Natural killer cell (primary cell): ENCODE measurements at regions not wholly inside any gene's neighbourhood (a gene's known extent, or its start where the extent isn't known, plus 50 kb on each side); places are given as distances from the start of the nearest gene placed in this dataset.

Experiments used
- ATAC-seq, 3 donors: fragments of 150-1000 bp in 2 of 3; fragments of 200-7000 bp in 1 of 3; cut with Tn5 transposase; 1 replicate in 1 of 3; 2 replicates in 2 of 3; pipeline ENCODE4 v1.10.0; 2021; ENCODE audit warnings: mild to moderate bottlenecking in 2 of 3, moderate library complexity in 2 of 3
- DNase-seq, 2 donors: peaks; one replicate each; pipeline versions ENCODE4 v3.0.0 to v3.0.0-alpha.2; 2013 to 2021; ENCODE audit warnings: mixed read lengths in 1 of 2
- H3K27ac ChIP-seq: one replicate; pipeline ENCODE4 v1.5.1; 2013; ENCODE audit warnings: mild to moderate bottlenecking, low read length
- H3K27me3 ChIP-seq: one replicate; pipeline ENCODE4 v1.6.1; 2013; ENCODE audit warnings: low read length; ENCODE audit not compliant: control insufficient read depth, insufficient read depth
- H3K36me3 ChIP-seq: one replicate; pipeline ENCODE4 v1.6.1; 2013; ENCODE audit warnings: low read length; ENCODE audit not compliant: control insufficient read depth, insufficient read depth
- H3K4me1 ChIP-seq: one replicate; pipeline ENCODE4 v1.6.1; 2013; ENCODE audit warnings: low read length; ENCODE audit not compliant: control insufficient read depth, insufficient read depth
- H3K4me3 ChIP-seq: one replicate; pipeline ENCODE4 v1.5.1; 2013; ENCODE audit warnings: low read length
- H3K9me3 ChIP-seq: one replicate; pipeline ENCODE4 v1.6.1; 2013; ENCODE audit warnings: low read length; ENCODE audit not compliant: control insufficient read depth, insufficient read depth
- H3K27ac Mint-ChIP-seq, 2 donors: one replicate each; pipeline ENCODE4 v1.8.0; 2022; ENCODE audit warnings: mild to moderate bottlenecking in 2 of 2, mixed read lengths in 2 of 2, moderate library complexity in 1 of 2
- H3K27me3 Mint-ChIP-seq, 2 donors: one replicate each; pipeline ENCODE4 v1.8.0; 2022; ENCODE audit warnings: low read depth in 2 of 2, mixed read lengths in 2 of 2
- H3K36me3 Mint-ChIP-seq: one replicate; pipeline ENCODE4 v1.8.0; 2022; ENCODE audit warnings: mixed read lengths
- H3K4me1 Mint-ChIP-seq, 2 donors: one replicate each; pipeline ENCODE4 v1.8.0; 2022; ENCODE audit warnings: mixed read lengths in 2 of 2
- H3K4me3 Mint-ChIP-seq: one replicate; pipeline ENCODE4 v1.8.0; 2022; ENCODE audit warnings: mild to moderate bottlenecking, moderate library complexity, mixed read lengths
- H3K9me3 Mint-ChIP-seq, 2 donors: one replicate each; pipeline ENCODE4 v1.8.0; 2022; ENCODE audit warnings: mixed read lengths in 2 of 2
- WGBS: methylation state at CpG from one replicate; pipeline ENCODE4 v1.1.7; 2013; ENCODE audit warnings: missing lambda C conversion rate; ENCODE audit not compliant: insufficient coverage; 5-methylcytosine and 5-hydroxymethylcytosine counted together
- intact Hi-C: fragments of 100-400 bp; cut with micrococcal nuclease; formaldehyde crosslinking; loops from one replicate; pipeline ENCODE4 v1.14.2; 2022
- TF ChIP-seq, protein P1 (sequence below): fragments of 200-600 bp; IDR thresholded peaks from one replicate; pipeline ENCODE4 v1.8.0; 2022; ENCODE audit warnings: antibody characterized with exemption

DNA sequence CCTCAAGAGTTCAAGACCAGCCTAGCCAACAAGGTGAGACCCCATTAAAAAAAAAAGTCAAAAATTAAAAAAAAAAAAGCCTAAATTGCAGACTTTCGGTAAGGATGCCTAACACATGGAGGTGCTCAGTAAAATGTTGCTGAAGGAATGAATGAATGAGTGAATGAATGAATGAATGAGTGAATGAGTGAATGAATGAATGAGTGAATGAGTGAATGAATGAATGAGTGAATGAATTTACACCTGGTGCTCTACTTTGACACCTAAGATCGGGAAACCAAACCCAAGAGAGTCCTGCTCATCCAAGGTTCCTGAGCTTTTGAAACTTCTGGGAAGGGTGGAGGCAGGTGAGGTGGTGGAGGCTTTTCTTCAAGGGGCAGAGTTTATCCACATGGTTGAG, 112.2 kb upstream of the LHX1 start:
- Mint-ChIP-seq H3K4me1 (no peaks in the 10 kb centered on the region), H3K27me3 (peaks cover 26 to 36% of the 10 kb centered on the region in 2 donors), H3K4me3 (no peak overlapping the region), H3K9me3 (no peaks in the 10 kb centered on the region), H3K27ac (no peak overlapping the region), H3K36me3 (no peaks in the 10 kb centered on the region)
- Histone ChIP-seq H3K4me3 (no peak overlapping the region), H3K36me3 (no peaks in the 10 kb centered on the region), H3K27ac (no peak overlapping the region), H3K4me1 (no peaks in the 10 kb centered on the region), H3K9me3 (no peaks in the 10 kb centered on the region), H3K27me3 (peaks cover 3% of the 10 kb centered on the region)
- no peak for ATAC-seq
- TF ChIP-seq, protein P1, sequence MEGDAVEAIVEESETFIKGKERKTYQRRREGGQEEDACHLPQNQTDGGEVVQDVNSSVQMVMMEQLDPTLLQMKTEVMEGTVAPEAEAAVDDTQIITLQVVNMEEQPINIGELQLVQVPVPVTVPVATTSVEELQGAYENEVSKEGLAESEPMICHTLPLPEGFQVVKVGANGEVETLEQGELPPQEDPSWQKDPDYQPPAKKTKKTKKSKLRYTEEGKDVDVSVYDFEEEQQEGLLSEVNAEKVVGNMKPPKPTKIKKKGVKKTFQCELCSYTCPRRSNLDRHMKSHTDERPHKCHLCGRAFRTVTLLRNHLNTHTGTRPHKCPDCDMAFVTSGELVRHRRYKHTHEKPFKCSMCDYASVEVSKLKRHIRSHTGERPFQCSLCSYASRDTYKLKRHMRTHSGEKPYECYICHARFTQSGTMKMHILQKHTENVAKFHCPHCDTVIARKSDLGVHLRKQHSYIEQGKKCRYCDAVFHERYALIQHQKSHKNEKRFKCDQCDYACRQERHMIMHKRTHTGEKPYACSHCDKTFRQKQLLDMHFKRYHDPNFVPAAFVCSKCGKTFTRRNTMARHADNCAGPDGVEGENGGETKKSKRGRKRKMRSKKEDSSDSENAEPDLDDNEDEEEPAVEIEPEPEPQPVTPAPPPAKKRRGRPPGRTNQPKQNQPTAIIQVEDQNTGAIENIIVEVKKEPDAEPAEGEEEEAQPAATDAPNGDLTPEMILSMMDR, result no peak
- WGBS, result 93% methylated on average over 2 of the region's 2 CpGs
- intact Hi-C loops, result no loop called here
- no peak for DNase-seq

- ATAC-seq, result no peak
- Mint-ChIP-seq H3K27me3 (peaks cover 26 to 36% of the 10 kb centered on the region in 2 donors), H3K4me1 (no peaks in the 10 kb centered on the region), H3K36me3 (no peaks in the 10 kb centered on the region), H3K9me3 (no peaks in the 10 kb centered on the region), H3K27ac (no peak overlapping the region), H3K4me3 (no peak overlapping the region)
- Histone ChIP-seq H3K4me3 (no peak overlapping the region), H3K27ac (no peak overlapping the region), H3K4me1 (no peaks in the 10 kb centered on the region), H3K9me3 (no peaks in the 10 kb centered on the region), H3K36me3 (no peaks in the 10 kb centered on the region), H3K27me3 (peaks cover 3% of the 10 kb centered on the region)
- WGBS, result 67% methylated on average over 8 of the region's 8 CpGs
- DNase-seq, result no peak
- TF ChIP-seq, protein P1, result no peak
- intact Hi-C loops, result no loop called here
Observed at GRCh38 chr17:36825521-36825920, 111.8 kb upstream of the LHX1 start.

- Histone ChIP-seq H3K27ac (no peak overlapping the region), H3K36me3 (no peaks in the 10 kb centered on the region), H3K27me3 (peaks cover 3% of the 10 kb centered on the region), H3K9me3 (no peaks in the 10 kb centered on the region), H3K4me1 (no peaks in the 10 kb centered on the region), H3K4me3 (no peak overlapping the region)
- Mint-ChIP-seq H3K4me1 (no peaks in the 10 kb centered on the region), H3K27me3 (peaks cover 24 to 35% of the 10 kb centered on the region in 2 donors), H3K36me3 (no peaks in the 10 kb centered on the region), H3K9me3 (no peaks in the 10 kb centered on the region), H3K4me3 (no peak overlapping the region), H3K27ac (no peak overlapping the region)
- ATAC-seq, result no peak
- TF ChIP-seq, protein P1, result no peak
- intact Hi-C loops, result no loop called here
- 52% methylated on average over 9 of the region's 9 CpGs for WGBS
- DNase-seq, result no peak
Observed at GRCh38 chr17:36825951-36826350, 111.3 kb upstream of the LHX1 start.

GRCh38 chr17:36827081-36827480, 110.2 kb upstream of the LHX1 start:
- no peak overlapping the region for H3K4me3 Mint-ChIP-seq
- TF ChIP-seq, protein P1, result no peak
- H3K27me3 Mint-ChIP-seq, result peaks cover 12 to 32% of the 10 kb centered on the region in 2 donors

More at GRCh38 chr17:36827081-36827480, 110.2 kb upstream of the LHX1 start:
- Mint-ChIP-seq H3K4me1 (no peaks in the 10 kb centered on the region), H3K27ac (no peak overlapping the region), H3K9me3 (no peaks in the 10 kb centered on the region), H3K36me3 (no peaks in the 10 kb centered on the region)
- H3K36me3 ChIP-seq, result no peaks in the 10 kb centered on the region
- intact Hi-C loops, result no loop called here
- no peak overlapping the region for H3K4me3 ChIP-seq
- no peaks in the 10 kb centered on the region for H3K9me3 ChIP-seq
- no peak for ATAC-seq
- H3K4me1 ChIP-seq, result no peaks in the 10 kb centered on the region
- DNase-seq, result no peak
- H3K27me3 ChIP-seq, result peaks cover 3% of the 10 kb centered on the region
- no peak overlapping the region for H3K27ac ChIP-seq
- WGBS, result 39% methylated on average over 10 of the region's 10 CpGs
